ENCODE measurements at regions not wholly inside any gene's neighbourhood (a gene's known extent, or its start where the extent isn't known, plus 50 kb on each side); places are given as distances from the start of the nearest gene placed in this dataset.

DNA sequence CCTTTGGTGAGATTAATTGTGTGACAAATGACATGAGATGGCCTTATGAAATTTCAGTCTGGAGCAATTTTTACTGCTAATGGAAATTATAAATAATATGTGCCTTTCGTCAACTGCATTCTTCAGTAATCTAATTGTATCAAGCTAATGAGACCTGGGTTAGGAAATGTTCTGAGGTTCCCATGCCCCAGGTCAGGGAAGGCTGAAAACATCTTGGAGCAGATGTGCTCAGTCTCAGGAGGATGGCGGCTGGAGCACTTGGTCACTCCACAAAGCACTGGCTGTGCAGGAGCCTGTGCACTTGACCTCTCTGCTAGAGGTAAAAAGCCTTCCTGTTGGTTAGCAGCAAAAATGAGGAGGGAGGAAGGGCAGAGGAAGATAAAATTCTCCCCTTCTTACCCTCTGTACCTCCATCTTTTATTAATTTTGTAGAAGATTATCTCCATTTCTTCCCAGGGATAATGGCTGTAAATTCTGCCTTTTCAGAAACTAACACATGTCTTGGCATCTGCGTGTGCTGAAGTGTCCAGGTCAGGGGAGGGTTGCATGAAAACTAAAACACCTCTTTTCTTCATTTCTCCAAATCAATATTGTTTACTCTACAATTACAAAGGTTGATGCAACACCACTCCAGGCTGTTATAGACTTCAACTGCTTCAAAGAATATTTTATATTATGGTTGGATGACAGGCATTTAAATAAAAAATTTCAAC lies 1606.4 kb upstream of the ACVR2A start:
- no peak for DNase-seq

DNA sequence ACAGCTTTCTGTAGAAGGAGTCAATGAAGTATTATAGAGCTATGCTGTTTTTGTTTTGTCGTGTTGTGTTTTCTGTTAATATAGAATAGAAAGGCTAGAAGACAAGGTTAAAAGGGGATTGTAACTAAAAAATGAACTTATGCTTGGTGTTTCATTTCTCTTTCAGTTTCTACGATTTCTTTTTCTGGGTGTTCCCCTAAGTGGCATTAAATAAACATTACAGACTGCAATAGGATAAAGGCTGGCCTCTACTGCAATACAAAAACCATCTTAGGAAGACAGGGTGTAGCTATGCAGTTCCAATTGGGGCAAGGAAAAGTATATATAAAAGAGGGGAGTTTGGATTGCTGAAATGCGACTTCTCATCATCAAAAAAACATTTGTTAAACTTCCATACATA lies 1609.7 kb upstream of the ACVR2A start:
- DNase-seq, result no peak

DNA sequence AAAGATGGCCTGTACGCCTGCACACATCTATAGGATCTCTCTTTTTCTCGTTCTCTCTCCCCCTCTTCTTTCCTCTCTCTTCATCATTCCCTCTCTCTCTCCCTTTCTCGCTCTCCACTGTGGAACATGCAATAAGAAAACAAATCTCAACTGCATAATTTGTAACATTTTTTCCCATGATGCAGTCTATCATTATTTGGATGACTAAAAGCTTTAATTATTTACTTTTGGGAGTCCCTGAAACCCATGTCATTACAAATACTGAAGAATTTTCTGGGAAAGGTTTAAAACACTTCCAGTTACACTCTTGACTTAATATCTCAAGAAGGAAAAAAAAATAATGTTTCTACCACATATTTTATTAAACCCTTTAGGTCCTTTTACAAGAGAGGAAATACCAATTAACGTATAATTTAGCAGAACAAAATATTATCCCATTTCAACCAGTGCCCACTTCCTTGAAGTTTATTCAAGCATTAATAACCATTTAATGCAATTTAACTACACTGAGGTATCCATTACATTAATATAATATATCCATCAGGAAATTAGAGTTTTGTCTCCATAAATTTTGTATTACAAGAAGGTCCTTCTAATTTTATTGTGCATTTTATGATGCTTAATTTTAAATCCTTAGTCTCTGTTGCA lies 1615.2 kb upstream of the ACVR2A start:
- DNase-seq, result no peak

DNA sequence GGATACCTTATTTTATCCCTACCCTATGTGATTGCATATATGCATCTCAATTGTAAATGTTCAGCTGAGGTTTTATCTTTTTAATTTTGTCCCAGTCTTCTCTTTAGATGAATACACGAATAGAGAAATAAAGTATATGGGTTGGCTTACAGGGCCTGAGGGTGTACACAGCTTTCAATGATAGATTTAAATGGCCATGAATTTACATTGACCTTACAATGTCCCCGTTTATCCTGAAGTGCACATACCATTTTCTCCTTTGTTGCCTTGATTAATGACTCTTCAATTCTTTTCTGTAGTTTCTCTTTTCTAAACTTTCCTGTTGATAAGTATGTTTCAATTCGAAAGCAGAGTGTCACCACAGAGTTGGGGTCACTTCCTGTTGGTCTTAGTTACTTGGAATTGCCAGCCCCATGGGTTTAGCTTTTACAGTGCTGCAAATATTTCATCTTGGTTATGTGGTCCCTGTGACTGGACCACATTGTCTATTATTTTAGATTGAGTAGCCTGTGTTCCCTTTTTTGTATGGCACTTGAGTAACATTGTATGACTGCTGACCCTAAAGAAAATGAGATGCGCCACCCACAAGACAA lies 1616.3 kb upstream of the ACVR2A start:
- no peak for DNase-seq

DNA sequence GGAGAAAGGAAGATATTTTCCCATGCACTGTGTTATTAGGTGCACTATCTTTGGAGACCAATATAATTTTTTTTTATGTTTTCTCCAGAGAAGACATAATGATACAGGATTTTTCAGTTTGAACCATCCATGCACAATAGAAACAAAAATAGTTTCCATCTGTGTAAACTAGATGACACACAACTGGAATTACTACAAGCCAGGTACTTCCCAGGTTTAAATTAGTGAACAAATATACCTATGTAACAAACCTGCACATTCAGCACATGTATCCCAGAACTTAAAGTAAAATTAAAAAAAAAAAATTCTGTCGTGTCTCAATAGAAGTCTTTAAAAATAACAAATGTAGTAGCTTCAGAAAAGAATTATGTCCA lies 1616.8 kb upstream of the ACVR2A start:
- DNase-seq, result no peak

DNA sequence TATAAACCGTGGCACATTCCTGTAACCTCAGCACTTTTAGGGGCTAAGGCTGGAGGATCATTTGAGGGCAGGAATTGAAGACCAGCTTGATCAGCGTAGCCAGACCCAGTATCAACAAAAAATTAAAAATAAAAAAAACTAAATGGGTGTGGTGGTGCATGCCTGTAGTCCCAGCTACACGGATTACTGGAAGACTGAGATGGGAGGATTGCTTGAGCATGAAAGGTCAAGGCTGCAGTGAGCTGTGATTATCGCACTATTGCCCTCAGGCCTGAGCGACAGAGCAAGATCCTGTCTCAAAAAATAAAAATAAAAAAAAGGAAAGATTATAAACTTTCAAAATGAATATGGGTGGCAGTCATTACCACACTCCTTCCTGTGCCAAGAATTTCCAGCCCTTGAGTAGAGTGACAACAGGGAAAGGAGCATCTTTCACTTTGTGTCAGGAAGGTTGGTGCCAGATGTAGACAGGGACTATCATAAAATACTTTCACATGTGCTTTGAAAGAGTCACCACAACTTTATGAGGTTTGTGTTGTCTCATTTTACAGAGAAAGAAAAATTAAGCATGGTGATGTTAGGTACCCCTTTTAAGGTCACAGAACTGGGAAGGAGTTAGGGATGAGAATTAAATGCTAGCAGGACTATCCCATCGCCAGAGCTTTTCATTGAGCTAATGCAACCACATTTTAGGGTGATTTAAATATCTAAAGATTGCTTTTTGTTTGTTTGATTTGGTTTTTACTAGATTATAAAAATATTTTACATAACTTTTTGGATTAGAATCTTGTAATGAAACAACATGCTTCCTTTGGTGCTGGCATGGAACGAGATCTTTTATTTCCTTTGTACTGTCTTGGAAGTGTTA lies 1617.4 kb upstream of the ACVR2A start:
- no peak for DNase-seq

DNA sequence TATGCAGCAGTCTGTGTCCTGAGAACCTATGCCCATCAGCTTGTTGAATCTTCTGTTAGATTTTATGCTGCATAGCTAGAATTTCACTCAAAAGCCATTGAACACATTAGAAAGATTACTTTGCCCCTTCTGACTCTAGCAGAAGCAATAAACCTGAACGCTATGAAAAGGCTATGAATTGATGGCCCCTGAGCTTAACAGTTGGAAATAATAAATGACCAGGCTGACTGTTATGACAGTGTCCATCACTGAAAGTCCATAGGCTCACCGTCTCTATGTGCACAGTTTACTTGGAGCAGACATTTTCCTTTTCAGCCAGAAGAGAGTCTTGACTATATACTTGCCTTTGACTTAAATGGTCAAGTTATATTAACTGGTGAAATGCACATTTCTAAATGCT lies 1618.8 kb upstream of the ACVR2A start:
- DNase-seq, result no peak

DNA sequence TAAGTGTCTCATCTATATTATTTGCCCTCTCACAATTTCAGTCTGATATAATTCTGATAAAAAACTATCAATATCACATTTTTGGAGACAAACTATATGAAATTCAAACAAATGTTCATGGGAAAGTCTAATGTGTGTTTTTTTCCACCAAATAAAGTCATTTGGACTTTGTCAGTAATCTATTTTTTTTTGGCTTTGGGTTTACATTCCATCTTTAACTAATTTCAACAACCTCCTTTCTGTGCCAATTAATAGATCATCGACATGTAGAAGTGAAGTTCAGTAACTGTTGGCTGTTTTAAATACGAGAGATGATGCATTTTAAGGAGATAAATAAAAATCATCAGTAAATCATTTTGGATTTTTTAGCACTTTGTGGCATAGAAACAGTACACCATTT lies 1623.0 kb upstream of the ACVR2A start:
- DNase-seq, result no peak

DNA sequence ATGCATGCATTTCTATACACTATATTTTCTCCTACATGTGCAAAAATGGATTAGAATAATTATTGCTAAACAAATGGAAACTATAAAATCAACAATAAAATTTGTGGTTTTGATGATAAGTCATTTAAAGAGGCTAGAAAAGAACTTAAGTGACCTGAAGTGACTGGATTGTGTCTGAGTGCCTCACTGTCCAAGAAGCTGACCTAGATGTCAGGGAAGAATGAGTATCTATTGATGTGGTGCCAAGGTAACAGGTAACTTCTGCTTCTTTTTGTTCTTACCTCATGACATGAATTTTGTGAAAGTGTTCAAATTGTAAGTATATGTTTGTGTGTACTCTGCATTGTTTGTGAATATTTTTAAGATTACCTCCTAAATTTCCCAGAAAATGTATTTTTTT lies 1623.9 kb upstream of the ACVR2A start:
- no peak for DNase-seq

DNA sequence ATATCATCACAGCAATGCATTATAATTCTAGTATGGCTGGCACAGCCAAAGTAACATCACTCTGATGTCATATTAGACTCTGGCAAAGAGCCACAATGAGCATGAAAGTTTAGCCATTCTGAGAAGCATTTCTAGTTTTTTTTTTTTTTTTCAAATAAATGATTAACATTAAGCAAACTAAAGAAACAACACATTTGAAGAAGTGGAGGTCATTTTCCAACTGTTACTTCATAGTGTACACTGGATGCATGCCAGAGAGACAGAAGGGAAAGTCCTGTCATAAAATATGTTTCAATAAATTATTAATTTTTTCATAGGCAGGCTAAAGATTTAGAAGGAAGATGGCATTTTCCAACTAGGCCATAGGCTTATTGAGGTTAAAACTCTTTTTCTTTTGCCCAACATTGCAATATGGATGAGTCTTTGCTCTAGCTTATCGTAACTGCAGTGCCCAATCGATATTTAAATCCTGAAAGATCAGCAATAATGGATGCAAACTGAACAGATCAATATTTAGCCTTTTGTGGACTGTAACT lies 1630.4 kb upstream of the ACVR2A start:
- DNase-seq, result no peak

DNA sequence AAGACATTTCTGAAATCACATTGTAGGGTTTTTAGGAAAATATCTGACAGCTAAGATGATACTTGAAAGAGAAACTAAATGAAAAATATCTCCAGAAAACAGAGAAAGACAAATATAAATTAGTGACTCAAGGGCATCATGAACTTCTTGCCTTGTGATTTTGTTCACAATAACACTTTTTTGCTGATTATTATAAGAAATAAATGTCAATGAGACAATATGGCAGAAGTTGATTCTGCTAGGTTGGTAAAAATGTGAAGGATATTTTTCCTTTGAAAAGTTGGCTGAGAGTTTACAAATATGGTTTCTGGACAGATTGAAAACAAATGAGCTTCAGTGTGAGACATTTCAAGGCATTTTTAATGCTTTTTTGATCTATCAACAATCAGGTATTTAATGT lies 1631.2 kb upstream of the ACVR2A start:
- no peak for DNase-seq

DNA sequence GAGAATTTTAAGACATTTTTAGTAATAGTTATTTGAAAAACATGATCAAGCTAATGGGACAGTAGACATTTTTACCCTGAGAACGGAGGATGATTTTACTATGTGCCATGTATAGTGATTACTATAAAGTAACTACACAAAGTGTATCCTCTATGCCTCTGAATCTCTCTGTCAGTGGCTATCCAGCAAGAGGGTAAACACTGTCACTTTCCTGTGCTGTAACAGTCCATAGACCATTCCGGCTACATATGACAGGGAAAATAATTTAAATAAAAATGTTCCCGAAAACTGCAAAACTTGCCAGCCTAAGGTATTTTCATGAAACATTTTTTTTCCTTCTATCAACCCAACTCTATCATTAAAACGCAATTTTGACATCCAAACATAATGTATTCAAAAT lies 1632.2 kb upstream of the ACVR2A start:
- DNase-seq, result no peak

DNA sequence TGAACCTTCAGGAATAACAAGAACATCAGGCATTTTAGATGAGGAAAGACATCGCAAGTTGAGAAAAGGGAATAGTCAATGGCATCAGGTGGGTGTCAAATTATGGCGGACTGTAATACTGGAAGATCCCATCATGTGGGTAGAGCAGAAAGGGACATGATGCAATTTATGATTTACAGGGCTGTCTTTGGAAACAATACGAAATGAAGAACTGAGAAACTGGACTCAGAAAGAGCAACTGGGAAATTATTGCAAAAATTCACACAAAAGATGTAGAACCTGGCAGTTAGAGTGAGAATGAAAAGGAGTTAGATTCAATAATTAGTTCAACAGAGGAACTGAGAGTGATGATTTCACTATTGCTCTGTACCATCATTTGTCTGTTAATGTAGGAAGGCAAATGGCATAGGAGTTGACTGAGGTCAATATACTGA lies 1635.0 kb upstream of the ACVR2A start:
- DNase-seq, result no peak

DNA sequence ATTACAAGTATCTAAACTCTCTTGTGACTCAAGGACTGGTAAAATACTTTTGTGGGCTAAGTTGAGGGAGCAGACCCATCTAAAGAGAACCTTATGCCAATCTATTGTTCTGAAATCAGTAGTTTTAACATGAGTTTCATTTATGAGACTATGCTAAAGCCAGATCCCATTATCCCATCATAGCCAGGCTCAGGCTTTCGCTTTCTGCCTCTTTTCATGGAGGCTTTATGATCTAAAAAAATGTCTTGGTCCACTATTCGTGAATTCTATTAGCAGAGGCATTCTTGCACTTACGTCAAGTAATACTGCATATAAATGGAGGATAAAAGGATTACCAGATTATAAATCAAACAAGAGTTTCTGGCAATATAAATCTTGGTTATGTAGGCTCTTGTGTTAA lies 1636.9 kb upstream of the ACVR2A start:
- DNase-seq, result no peak

DNA sequence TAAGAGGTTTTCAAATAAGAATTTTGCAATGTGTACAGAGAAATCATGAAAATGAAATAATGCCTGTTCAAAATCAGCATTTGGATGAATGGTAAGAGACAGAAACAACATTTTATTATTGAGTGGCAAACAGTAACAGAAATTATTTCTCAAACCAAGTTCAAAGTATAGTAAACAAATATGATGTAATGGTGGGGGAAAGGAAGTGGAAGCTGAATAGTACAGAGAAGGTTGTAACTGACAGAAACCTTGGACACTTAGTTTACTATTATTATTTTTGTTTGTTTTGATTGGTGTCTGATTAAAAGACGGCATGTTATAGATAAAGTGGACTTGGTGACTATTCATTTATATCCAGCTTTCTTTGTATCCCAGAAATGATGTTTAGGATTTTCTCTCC lies 1637.4 kb upstream of the ACVR2A start:
- no peak for DNase-seq

DNA sequence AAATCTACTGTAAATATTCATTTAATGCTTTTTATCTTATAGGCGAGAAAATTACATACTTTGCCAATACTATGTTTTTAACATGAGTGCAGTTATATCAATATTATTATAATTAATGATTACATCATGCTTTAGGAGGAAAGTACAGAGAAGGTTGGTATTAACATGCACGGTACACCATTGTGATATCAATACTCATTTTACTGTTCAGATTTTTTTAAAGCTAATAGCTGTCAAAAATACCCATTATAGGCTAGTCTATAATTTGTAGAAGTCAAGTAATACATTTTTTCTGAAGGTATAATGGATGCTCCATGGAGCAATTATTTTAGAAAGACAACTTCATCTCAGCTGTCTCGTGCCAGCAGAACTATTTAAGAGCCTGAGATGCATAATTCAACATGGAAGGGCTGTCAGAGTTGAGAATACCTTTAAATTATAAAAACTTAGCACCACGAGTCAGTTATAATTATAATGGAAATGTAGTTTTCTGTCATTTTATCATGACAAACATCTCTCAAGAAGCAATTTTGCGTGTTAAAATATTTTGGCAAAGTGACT lies 1641.7 kb upstream of the ACVR2A start:
- no peak for DNase-seq

DNA sequence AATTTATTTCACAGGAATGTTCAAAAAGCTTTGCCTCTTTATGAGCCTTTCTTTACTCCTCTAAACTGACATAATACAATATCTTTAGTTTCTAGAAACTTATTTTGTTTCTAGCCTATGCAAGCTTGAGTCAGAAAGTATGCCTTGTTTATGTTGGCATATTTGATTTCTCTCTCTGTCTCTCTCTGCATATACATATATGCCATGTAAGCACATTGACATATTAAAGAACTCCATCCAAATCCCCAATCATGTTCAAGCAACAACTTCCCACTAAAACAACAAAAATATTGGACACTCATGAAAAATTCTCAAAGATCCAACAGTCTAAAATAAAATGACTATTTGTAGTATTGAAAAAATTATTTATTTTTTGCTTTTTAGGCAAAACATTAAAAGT lies 1651.2 kb upstream of the ACVR2A start:
- no peak for DNase-seq

DNA sequence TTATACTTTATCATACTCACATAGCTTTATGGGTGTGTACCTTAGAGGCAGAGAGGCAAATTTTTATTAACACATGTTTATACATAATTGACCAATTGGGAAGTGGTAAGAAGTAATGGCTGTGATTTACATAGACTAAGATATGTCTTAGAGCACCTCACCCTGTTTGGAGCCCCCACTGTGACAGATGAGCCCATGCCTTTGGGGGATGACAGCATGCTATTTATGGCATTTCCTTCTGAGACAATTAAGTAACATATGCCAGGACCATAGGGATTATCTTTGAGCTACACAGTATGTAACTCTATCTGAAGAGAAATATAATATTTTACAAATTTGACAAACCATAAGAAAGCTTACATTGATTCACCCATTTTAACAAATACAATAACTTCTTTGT lies 1655.3 kb upstream of the ACVR2A start:
- DNase-seq, result no peak

DNA sequence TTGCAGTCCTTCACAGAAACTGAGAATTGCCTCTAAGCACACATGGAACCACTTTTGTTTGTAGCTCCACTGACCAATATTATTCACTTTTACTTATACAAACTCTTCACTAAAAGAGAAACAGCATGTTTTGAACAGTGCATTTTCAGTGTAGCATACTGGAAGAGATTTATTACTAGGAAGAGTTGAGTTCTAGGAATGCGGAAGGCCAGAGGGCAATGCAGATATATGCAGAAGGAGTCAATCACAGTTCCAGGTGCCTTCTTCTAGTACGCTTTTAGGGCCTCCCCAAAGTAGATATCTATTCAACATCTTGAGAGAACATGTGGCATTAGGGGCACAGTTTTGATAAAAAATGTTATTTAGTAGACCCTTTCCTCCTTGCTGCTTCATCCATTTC lies 1654.0 kb upstream of the ZEB2 start:
- no peak for DNase-seq

DNA sequence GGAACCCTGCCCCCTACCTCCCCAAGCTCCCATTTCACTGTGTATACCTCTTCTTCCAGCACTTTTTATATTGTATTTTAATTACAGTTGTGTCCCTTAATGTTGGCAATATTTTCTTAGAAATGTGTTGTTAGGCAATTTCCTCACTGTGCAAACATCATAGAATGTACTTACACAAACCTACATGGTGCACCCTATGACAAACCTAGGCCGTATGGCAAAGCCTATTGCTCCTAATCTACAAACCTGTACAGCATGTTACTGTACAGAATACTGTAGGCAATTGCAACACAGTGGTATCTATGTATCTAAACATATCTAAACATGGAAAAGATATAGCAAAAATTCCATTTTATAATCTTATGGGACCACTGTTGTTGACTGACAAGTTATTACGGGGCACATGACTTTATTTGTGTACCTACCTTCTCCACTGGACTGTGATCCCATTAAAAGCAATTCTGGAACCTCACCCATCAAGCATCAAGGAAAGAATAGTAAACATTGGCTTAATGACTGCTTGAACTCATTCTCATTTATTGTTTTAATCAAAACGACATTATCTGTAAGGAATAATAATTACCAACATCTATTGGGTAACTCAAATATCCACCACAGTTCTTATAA lies 1641.5 kb upstream of the ZEB2 start:
- DNase-seq, result no peak

DNA sequence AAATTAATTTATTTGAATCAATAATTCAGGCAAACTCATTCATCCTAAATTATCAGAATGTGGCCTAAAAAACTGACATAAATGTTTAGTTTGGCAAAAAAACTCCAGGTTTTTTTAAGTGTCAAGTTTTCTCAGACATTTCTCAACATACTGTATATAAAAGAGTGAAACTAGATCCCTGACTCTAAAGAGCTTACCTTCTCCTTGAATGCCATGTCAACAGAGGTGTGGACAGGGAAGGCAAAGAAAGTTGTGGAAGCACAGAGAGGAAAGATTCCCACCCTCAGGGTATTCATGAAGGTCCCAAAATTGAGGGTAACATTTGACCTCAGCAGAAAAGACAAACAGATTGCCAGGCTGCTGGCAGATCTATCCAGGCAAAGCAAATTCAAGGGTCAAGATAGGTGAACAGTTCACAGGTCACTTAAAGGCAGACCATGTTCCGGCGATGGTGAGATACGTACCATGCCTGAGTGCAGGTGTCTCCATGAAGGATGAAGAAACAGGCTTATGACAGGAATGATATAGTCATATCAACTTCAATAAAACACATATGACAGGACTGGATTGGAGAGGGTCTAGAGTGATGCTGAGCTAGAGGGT lies 1638.3 kb upstream of the ZEB2 start:
- DNase-seq, result no peak

DNA sequence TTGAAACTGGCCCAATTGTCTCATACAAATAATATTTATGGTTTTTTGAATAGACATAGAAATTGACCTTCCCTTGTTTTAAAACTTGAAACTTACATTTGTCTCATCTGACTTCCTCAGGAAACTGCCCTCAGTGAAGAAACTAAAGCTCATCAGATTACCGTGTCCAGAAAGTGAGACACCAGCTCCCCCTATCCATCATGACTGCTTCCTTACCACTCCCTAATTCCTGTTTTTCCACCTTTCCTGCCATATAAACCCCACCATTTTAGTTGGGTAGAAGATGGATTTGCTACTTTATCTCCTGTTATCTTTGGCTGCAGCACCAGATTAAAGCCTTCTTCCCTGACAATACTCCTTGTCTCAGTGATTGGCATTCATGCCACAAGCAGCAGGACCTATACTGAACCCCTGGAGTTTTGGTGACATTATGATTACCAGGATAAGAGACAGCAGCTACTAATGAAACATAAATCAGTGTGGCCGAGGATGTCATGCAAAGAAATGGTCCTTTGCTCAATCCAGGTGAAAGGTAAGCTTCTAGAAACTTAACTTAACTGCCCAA lies 1627.6 kb upstream of the ZEB2 start:
- DNase-seq, result no peak
